ENCODE measurements at regions not wholly inside any gene's neighbourhood (a gene's known extent, or its start where the extent isn't known, plus 50 kb on each side); places are given as distances from the start of the nearest gene placed in this dataset.

GRCh38 chr5:173815571-173815970 lies 72.6 kb upstream of the CPEB4 start:
- TF ChIP-seq EZH2 (IDR thresholded peaks at IDR 0.05; ENCODE audit: borderline replicate concordance, low read depth, low read length): no peak
- TF ChIP-seq POLR2A (conservative IDR thresholded peaks at IDR 0.05): no peak
- no peak for TF ChIP-seq CTCF (IDR thresholded peaks at IDR 0.05 in 2 of 3, conservative IDR thresholded peaks at IDR 0.05 in 1 of 3; ENCODE audit: insufficient read depth in 2 of 3, low read depth in 1 of 3, low read length in 3 of 3)
- no peak for TF ChIP-seq HMG20A (CRISPR knock-in tag; conservative IDR thresholded peaks at IDR 0.05)
- no peak for TF ChIP-seq HNRNPL (IDR thresholded peaks at IDR 0.05; ENCODE audit: low read depth, low read length)
- TF ChIP-seq ZNF175 (CRISPR knock-in tag; IDR thresholded peaks at IDR 0.05; ENCODE audit: low read depth): no peak
- no peak for TF ChIP-seq ZNF217 (CRISPR knock-in tag; IDR thresholded peaks at IDR 0.05)
- TF ChIP-seq ZNF707 (CRISPR knock-in tag; conservative IDR thresholded peaks at IDR 0.05): no peak
- no peak for TF ChIP-seq TAF1 (IDR thresholded peaks at IDR 0.05; ENCODE audit: control insufficient read depth, extremely low read depth, insufficient read depth, low read length, severe bottlenecking)
- TF ChIP-seq ZBTB33 (CRISPR knock-in tag; IDR thresholded peaks at IDR 0.05): no peak
- TF ChIP-seq CBX1 (IDR thresholded peaks at IDR 0.05; ENCODE audit: low read depth): no peak

All from K562 (cell line).